ENCODE measurements at regions not wholly inside any gene's neighbourhood (a gene's known extent, or its start where the extent isn't known, plus 50 kb on each side); places are given as distances from the start of the nearest gene placed in this dataset.

- TF ChIP-seq CTCF (conservative IDR thresholded peaks at IDR 0.05; ENCODE audit: low read length) (no peak), EZH2phosphoT487 (IDR thresholded peaks at IDR 0.05; ENCODE audit: borderline replicate concordance, low read depth, low read length) (no peak)
Observed at GRCh38 chr5:93246090-93246855, 334.7 kb downstream of the NR2F1-AS1 start.

Data from OCI-LY7 (cell line).